H1 (cell line): ENCODE measurements at regions not wholly inside any gene's neighbourhood (a gene's known extent, or its start where the extent isn't known, plus 50 kb on each side); places are given as distances from the start of the nearest gene placed in this dataset.
A peak's percentile ranks its signal among the peaks of the same experiment; 100 is the strongest.
"Not testable (repeated sequence)": the region's sequence is repeated elsewhere in the genome, so short reads cannot be mapped to it uniquely, and the experiment has no call there.

ENCODE experiments used
- CTCF ChIA-PET: fragments of 300-600 bp; sonication (Branson Sonifier 250); formaldehyde crosslinking; loops from one replicate; lab custom pipeline; 2021; ENCODE audit not compliant: partially characterized antibody; lab: Charles Lee
- POLR2A ChIA-PET: fragments of 300-600 bp; sonication (Branson Sonifier 250); formaldehyde crosslinking; loops from one replicate; lab custom pipeline; 2021; ENCODE audit warnings: inconsistent platforms; ENCODE audit not compliant: partially characterized antibody; lab: Charles Lee
- DNase-seq, 2 experiments: peaks; one replicate each; pipeline versions ENCODE4 v3.0.0 to v3.0.0-alpha.2; 2010 to 2022; ENCODE audit warnings: low spot score in 2 of 2, low read depth in 1 of 2, mixed read lengths in 1 of 2
- FAIRE-seq: peaks from 2 replicates; lab custom pipeline; 2011; peaks lifted over from hg19 to GRCh38; lab: Jason Lieb, UNC
- H2AFZ ChIP-seq: 2 replicates; pipeline ENCODE4 v1.8.1; 2012; ENCODE audit warnings: low read length, inconsistent platforms
- H2AK5ac ChIP-seq: 2 replicates; pipeline ENCODE4 v1.6.1; 2013; ENCODE audit warnings: low read depth, low read length
- H2BK120ac ChIP-seq: replicated peaks from 2 replicates; pipeline ENCODE3; 2013; ENCODE audit warnings: low read depth, low read length, inconsistent platforms
- H2BK12ac ChIP-seq: 2 replicates; pipeline ENCODE4 v1.6.1; 2013; ENCODE audit warnings: low read depth, low read length
- H2BK15ac ChIP-seq: 2 replicates; pipeline ENCODE4 v1.6.1; 2013; ENCODE audit warnings: low read length
- H2BK20ac ChIP-seq: 2 replicates; pipeline ENCODE4 v1.6.1; 2013; ENCODE audit warnings: low read length
- H2BK5ac ChIP-seq: 2 replicates; pipeline ENCODE4 v1.6.1; 2013; ENCODE audit warnings: low read depth, low read length
- H3K14ac ChIP-seq: 2 replicates; pipeline ENCODE4 v1.6.1; 2013; ENCODE audit warnings: inconsistent platforms; ENCODE audit not compliant: insufficient read length
- H3K18ac ChIP-seq: 2 replicates; pipeline ENCODE4 v1.6.1; 2013; ENCODE audit warnings: low read length; ENCODE audit errors: extremely low read depth
- H3K23ac ChIP-seq: 2 replicates; pipeline ENCODE4 v1.6.1; 2013; ENCODE audit warnings: inconsistent platforms; ENCODE audit not compliant: insufficient read length
- H3K23me2 ChIP-seq: 2 replicates; pipeline ENCODE4 v1.6.1; 2013; ENCODE audit warnings: low read depth, low read length
- H3K27ac ChIP-seq: 2 replicates; pipeline ENCODE4 v1.6.1; 2011; ENCODE audit warnings: low read depth, low read length, inconsistent platforms
- H3K27me3 ChIP-seq, 4 experiments: replicated peaks in 1 of 4; 1 replicate in 1 of 4; 2 replicates in 3 of 4; pipeline versions ENCODE4 v1.6.1 to v1.8.1; 2011 to 2013; ENCODE audit warnings: low read length in 3 of 4, mild to moderate bottlenecking in 3 of 4, inconsistent platforms in 2 of 4, mixed read lengths in 2 of 4, moderate library complexity in 1 of 4; ENCODE audit not compliant: control insufficient read depth in 3 of 4, insufficient read depth in 3 of 4; ENCODE audit errors: extremely low read depth in 1 of 4
- H3K36me3 ChIP-seq, 4 experiments: 2 replicates each; pipeline versions ENCODE4 v1.6.1 to v1.8.1; 2011 to 2013; ENCODE audit warnings: mild to moderate bottlenecking in 4 of 4, low read length in 3 of 4, moderate library complexity in 2 of 4, control low read depth in 1 of 4, inconsistent platforms in 1 of 4; ENCODE audit not compliant: insufficient read depth in 4 of 4, control insufficient read depth in 2 of 4
- H3K4ac ChIP-seq: replicated peaks from 2 replicates; pipeline ENCODE3; 2013; ENCODE audit warnings: low read length, low read depth, mixed read lengths, inconsistent platforms; ENCODE audit not compliant: insufficient read length
- H3K4me1 ChIP-seq, 4 experiments: replicated peaks in 1 of 4; 1 replicate in 1 of 4; 2 replicates in 3 of 4; pipeline versions ENCODE4 v1.6.1 to v1.8.1; 2011 to 2013; ENCODE audit warnings: low read length in 3 of 4, inconsistent platforms in 2 of 4, mixed read lengths in 1 of 4; ENCODE audit not compliant: insufficient read depth in 4 of 4, control insufficient read depth in 3 of 4
- H3K4me2 ChIP-seq, 2 experiments: 2 replicates each; pipeline versions ENCODE4 v1.6.1 to v1.8.1; 2011 to 2013; ENCODE audit warnings: low read depth in 2 of 2, low read length in 2 of 2, control low read depth in 1 of 2, inconsistent platforms in 1 of 2, mild to moderate bottlenecking in 1 of 2; ENCODE audit not compliant: insufficient read depth in 1 of 2
- H3K4me3 ChIP-seq, 4 experiments: fragments of 200-600, 300-600 bp in 1 of 4; sonication (generic), shearing (Covaris generic), sonication (Bioruptor Twin) in 1 of 4; 2 replicates each; pipeline versions ENCODE4 v1.5.1 to v1.8.1; 2011 to 2016; ENCODE audit warnings: low read length in 4 of 4, low read depth in 3 of 4, control low read depth in 2 of 4, inconsistent platforms in 2 of 4, mild to moderate bottlenecking in 2 of 4, mixed read lengths in 1 of 4, moderate library complexity in 1 of 4; ENCODE audit not compliant: insufficient read depth in 2 of 4; ENCODE audit errors: extremely low read depth in 1 of 4
- H3K56ac ChIP-seq: replicated peaks from 2 replicates; pipeline ENCODE3; 2013; ENCODE audit warnings: low read depth, mild to moderate bottlenecking, mixed read lengths, low read length, inconsistent platforms; ENCODE audit not compliant: insufficient read length
- H3K79me1 ChIP-seq: 2 replicates; pipeline ENCODE4 v1.6.1; 2013; ENCODE audit warnings: low read depth, low read length, control low read depth
- H3K79me2 ChIP-seq, 2 experiments: 2 replicates each; pipeline versions ENCODE4 v1.6.1 to v1.8.1; 2012 to 2013; ENCODE audit warnings: low read length in 2 of 2, mild to moderate bottlenecking in 2 of 2, inconsistent platforms in 1 of 2; ENCODE audit not compliant: insufficient read depth in 2 of 2, control insufficient read depth in 1 of 2
- H3K9ac ChIP-seq, 4 experiments: replicated peaks in 1 of 4; 1 replicate in 1 of 4; 2 replicates in 3 of 4; pipeline versions ENCODE4 v1.6.1 to v1.8.1; 2011 to 2013; ENCODE audit warnings: low read depth in 3 of 4, low read length in 3 of 4, control low read depth in 2 of 4, mild to moderate bottlenecking in 2 of 4, moderate library complexity in 2 of 4, inconsistent platforms in 1 of 4; ENCODE audit errors: extremely low read depth in 1 of 4
- H3K9me3 ChIP-seq, 2 experiments: 2 replicates each; pipeline versions ENCODE4 v1.6.1 to v1.8.1; 2012 to 2013; ENCODE audit warnings: mild to moderate bottlenecking in 2 of 2, moderate library complexity in 2 of 2, control low read depth in 1 of 2, inconsistent platforms in 1 of 2, low read depth in 1 of 2, low read length in 1 of 2, mixed read lengths in 1 of 2; ENCODE audit not compliant: insufficient read depth in 2 of 2
- H4K20me1 ChIP-seq, 2 experiments: replicated peaks in 1 of 2; 2 replicates each; pipeline versions ENCODE3 to v1.8.1; 2011 to 2013; ENCODE audit warnings: inconsistent platforms in 2 of 2, low read length in 2 of 2, mild to moderate bottlenecking in 1 of 2; ENCODE audit not compliant: insufficient read depth in 2 of 2, control insufficient read depth in 1 of 2
- H4K5ac ChIP-seq: 2 replicates; pipeline ENCODE4 v1.6.1; 2013; ENCODE audit warnings: low read length, low read depth, mixed read lengths, inconsistent platforms; ENCODE audit not compliant: insufficient read length
- H4K8ac ChIP-seq: 2 replicates; pipeline ENCODE4 v1.8.0; 2013; ENCODE audit warnings: mild to moderate bottlenecking, moderate library complexity, low read length, inconsistent platforms; ENCODE audit not compliant: insufficient read depth; ENCODE audit errors: extremely low read depth
- H4K91ac ChIP-seq: replicated peaks from 2 replicates; pipeline ENCODE3; 2013; ENCODE audit warnings: low read length, mixed read lengths, inconsistent platforms; ENCODE audit not compliant: insufficient read length
- EP300 ChIP-seq, 2 experiments: IDR thresholded peaks; 1 replicate in 1 of 2; 2 replicates in 1 of 2; pipeline ENCODE4 v1.6.1; 2011 to 2012; ENCODE audit warnings: low read depth in 2 of 2, low read length in 2 of 2, mild to moderate bottlenecking in 2 of 2, borderline replicate concordance in 1 of 2, inconsistent platforms in 1 of 2, moderate library complexity in 1 of 2
- WGBS, 2 experiments: shearing (Covaris generic) in 1 of 2; methylation state at CpG; one replicate each; pipeline versions ENCODE4 v1.1.6 to v1.1.7; 2013 to 2015; ENCODE audit warnings: low lambda C conversion rate in 2 of 2, mixed read lengths in 2 of 2, inconsistent platforms in 1 of 2, low coverage in 1 of 2, missing lambda C conversion rate in 1 of 2; ENCODE audit not compliant: insufficient replicate concordance in 2 of 2, insufficient coverage in 1 of 2, insufficient read length in 1 of 2; ENCODE audit errors: extremely low coverage in 1 of 2, missing lambda C conversion rate in 1 of 2; 5-methylcytosine and 5-hydroxymethylcytosine counted together

GRCh38 chr3:32042867-32043266 is 61.3 kb downstream of the ZNF860 start:
- WGBS, 2 experiments = 78% methylated on average over 6 of the region's 6 CpGs; no CpG with 5 or more reads in 1 of the 2 experiments
- FAIRE-seq = not testable (repeated sequence)

More at GRCh38 chr3:32042867-32043266, 61.3 kb downstream of the ZNF860 start:
- H3K27me3 ChIP-seq, H2BK120ac ChIP-seq, H4K91ac ChIP-seq, H3K4me2 ChIP-seq, H2AK5ac ChIP-seq, H2BK20ac ChIP-seq, H2BK5ac ChIP-seq, CTCF ChIA-PET, H4K20me1 ChIP-seq, H3K4me3 ChIP-seq, H3K4ac ChIP-seq, H2BK15ac ChIP-seq, POLR2A ChIA-PET, H3K14ac ChIP-seq, H3K18ac ChIP-seq, H3K36me3 ChIP-seq, H3K79me2 ChIP-seq, H3K23me2 ChIP-seq, H3K27ac ChIP-seq, H3K23ac ChIP-seq, DNase-seq, H3K9ac ChIP-seq, H3K56ac ChIP-seq, H2AFZ ChIP-seq, H4K5ac ChIP-seq, H3K4me1 ChIP-seq, H3K79me1 ChIP-seq, H2BK12ac ChIP-seq, H4K8ac ChIP-seq: not testable (repeated sequence)
- peak in 1 of 2 experiments; percentile 33; a peak in 1 of 3 replicates for TF ChIP-seq EP300 (IDR thresholded peaks at IDR 0.05; ENCODE audit: borderline replicate concordance in 1 of 2, low read depth in 2 of 2, low read length in 2 of 2)
- H3K9me3 ChIP-seq = peaks cover 8 to 12% of the 10 kb centered on the region in 2 experiments; a peak in 3 of 4 replicates
